Umbilical cord (tissue), 1 donor: ENCODE measurements at regions not wholly inside any gene's neighbourhood (a gene's known extent, or its start where the extent isn't known, plus 50 kb on each side); places are given as distances from the start of the nearest gene placed in this dataset.
"Not testable (repeated sequence)": the region's sequence is repeated elsewhere in the genome, so short reads cannot be mapped to it uniquely, and the experiment has no call there.

Source experiments
- DNase-seq: peaks from one replicate; pipeline ENCODE4 v3.0.0-alpha.2; 2015; ENCODE audit warnings: low spot score

GRCh38 chr7:145106001-145106400 lies 270.1 kb upstream of the TPK1 start:
- DNase-seq, result peak; percentile 60

- no peak for DNase-seq
Observed at GRCh38 chr7:145105561-145105960, 269.7 kb upstream of the TPK1 start.

- DNase-seq, result no peak
Observed at GRCh38 chr7:145104400-145104799, 268.5 kb upstream of the TPK1 start.

GRCh38 chr7:145102199-145102598 lies 266.3 kb upstream of the TPK1 start:
- not testable (repeated sequence) for DNase-seq

GRCh38 chr7:145092766-145093165 lies 256.9 kb upstream of the TPK1 start:
- peak; percentile 75 for DNase-seq

- peak; percentile 51 for DNase-seq
Observed at GRCh38 chr7:145088111-145088745, 252.4 kb upstream of the TPK1 start.

- DNase-seq, result peak; percentile 5
Observed at GRCh38 chr7:145082366-145083161, 246.7 kb upstream of the TPK1 start.

GRCh38 chr7:145065473-145065872 lies 229.6 kb upstream of the TPK1 start:
- no peak for DNase-seq

GRCh38 chr7:145064114-145064513 lies 228.3 kb upstream of the TPK1 start:
- no peak for DNase-seq

- DNase-seq, result no peak
Observed at GRCh38 chr7:145053781-145054180, 217.9 kb upstream of the TPK1 start.

- no peak for DNase-seq
Observed at GRCh38 chr7:145050415-145050814, 214.6 kb upstream of the TPK1 start.

GRCh38 chr7:145036604-145037405 lies 201.0 kb upstream of the TPK1 start:
- peak; percentile 57 for DNase-seq

GRCh38 chr7:145031162-145031561 lies 195.3 kb upstream of the TPK1 start:
- no peak for DNase-seq

GRCh38 chr7:145030754-145031153 lies 194.9 kb upstream of the TPK1 start:
- no peak for DNase-seq

- no peak for DNase-seq
Observed at GRCh38 chr7:145020454-145020853, 184.6 kb upstream of the TPK1 start.

GRCh38 chr7:145016068-145016467 lies 180.2 kb upstream of the TPK1 start:
- peak; percentile 29 for DNase-seq

GRCh38 chr7:145009876-145010275 lies 174.0 kb upstream of the TPK1 start:
- DNase-seq, result no peak

- no peak for DNase-seq
Observed at GRCh38 chr7:145005601-145006000, 169.7 kb upstream of the TPK1 start.

GRCh38 chr7:144997512-144997911 lies 161.7 kb upstream of the TPK1 start:
- DNase-seq, result no peak

GRCh38 chr7:144995495-144995894 lies 159.6 kb upstream of the TPK1 start:
- DNase-seq, result no peak

- no peak for DNase-seq
Observed at GRCh38 chr7:144991041-144991440, 155.2 kb upstream of the TPK1 start.

- DNase-seq, result peak; percentile 73
Observed at GRCh38 chr7:144987686-144988085, 151.8 kb upstream of the TPK1 start.
